IMR-90 (cell line): ENCODE measurements at regions not wholly inside any gene's neighbourhood (a gene's known extent, or its start where the extent isn't known, plus 50 kb on each side); places are given as distances from the start of the nearest gene placed in this dataset.

Experiments used
- ATAC-seq: fragments of 200-7000 bp; cut with Tn5 transposase; 2 replicates; pipeline ENCODE4 v1.9.1; 2020; ENCODE audit warnings: low read depth, mild to moderate bottlenecking, moderate library complexity
- BruUV-seq: library from RNA; stranded (reverse); fragments of 400-500 nt; replicated peaks from 2 replicates; lab custom pipeline; 2021; lab: Mats Ljungman, UMichigan
- CTCF ChIA-PET: fragments of 300-600 bp; formaldehyde crosslinking; extraction: SDS; loops from one replicate; lab custom pipeline; 2021; ENCODE audit warnings: antibody characterized with exemption; lab: Yijun Ruan, JAX
- POLR2A ChIA-PET: fragments of 300-600 bp; sonication (Branson Sonifier 250); formaldehyde crosslinking; loops from one replicate; lab custom pipeline; 2022; ENCODE audit warnings: antibody characterized with exemption; ENCODE audit not compliant: unreplicated experiment; lab: Charles Lee
- DNase-seq: peaks from one replicate; pipeline ENCODE4 v3.0.0; 2013
- H2AFZ ChIP-seq: replicated peaks from 2 replicates; pipeline ENCODE3; 2013; ENCODE audit warnings: low read length, mild to moderate bottlenecking; ENCODE audit not compliant: poor library complexity
- H2AK5ac ChIP-seq: 2 replicates; pipeline ENCODE4 v1.6.1; 2013; ENCODE audit warnings: low read depth, low read length, inconsistent platforms
- H2AK9ac ChIP-seq: replicated peaks from 2 replicates; pipeline ENCODE3; 2013; ENCODE audit warnings: mild to moderate bottlenecking, low read depth, low read length, moderate library complexity; ENCODE audit not compliant: poor library complexity
- H2BK120ac ChIP-seq: 2 replicates; pipeline ENCODE4 v1.6.1; 2013; ENCODE audit warnings: low read depth, low read length, inconsistent platforms
- H2BK15ac ChIP-seq: 3 replicates; pipeline ENCODE4 v1.6.1; 2013; ENCODE audit warnings: low read depth, low read length, inconsistent platforms
- H2BK20ac ChIP-seq: 2 replicates; pipeline ENCODE4 v1.6.1; 2013; ENCODE audit warnings: low read depth, mild to moderate bottlenecking, inconsistent platforms, low read length, moderate library complexity
- H2BK5ac ChIP-seq: 2 replicates; pipeline ENCODE4 v1.6.1; 2013; ENCODE audit warnings: mild to moderate bottlenecking, low read depth, low read length, inconsistent platforms; ENCODE audit not compliant: poor library complexity, severe bottlenecking
- H3K14ac ChIP-seq: replicated peaks from 2 replicates; pipeline ENCODE4 v1.6.1; 2013; ENCODE audit warnings: low read depth, low read length, inconsistent platforms
- H3K18ac ChIP-seq: 2 replicates; pipeline ENCODE4 v1.6.1; 2013; ENCODE audit warnings: low read depth, low read length, control low read depth
- H3K23ac ChIP-seq: 2 replicates; pipeline ENCODE4 v1.6.1; 2013; ENCODE audit warnings: low read depth, low read length, inconsistent platforms
- H3K27ac ChIP-seq: 2 replicates; pipeline ENCODE4 v1.5.1; 2013; ENCODE audit warnings: mild to moderate bottlenecking, control low read depth, low read length; ENCODE audit not compliant: insufficient read depth
- H3K27me3 ChIP-seq: 2 replicates; pipeline ENCODE4 v1.6.1; 2013; ENCODE audit warnings: low read length; ENCODE audit not compliant: control insufficient read depth, insufficient read depth
- H3K36me3 ChIP-seq: 2 replicates; pipeline ENCODE4 v1.6.1; 2013; ENCODE audit warnings: low read length, mixed read lengths; ENCODE audit not compliant: control insufficient read depth, insufficient read depth
- H3K4ac ChIP-seq: 2 replicates; pipeline ENCODE4 v1.6.1; 2013; ENCODE audit warnings: low read depth, low read length, inconsistent platforms
- H3K4me1 ChIP-seq: 2 replicates; pipeline ENCODE4 v1.6.1; 2013; ENCODE audit warnings: low read length, mixed read lengths; ENCODE audit not compliant: control insufficient read depth, insufficient read depth
- H3K4me2 ChIP-seq: 2 replicates; pipeline ENCODE4 v1.6.1; 2013; ENCODE audit warnings: low read depth, mild to moderate bottlenecking, control low read depth, low read length, moderate library complexity
- H3K4me3 ChIP-seq: 2 replicates; pipeline ENCODE4 v1.5.1; 2013; ENCODE audit warnings: low read depth, mild to moderate bottlenecking, control low read depth, low read length, moderate library complexity; ENCODE audit not compliant: insufficient read depth
- H3K56ac ChIP-seq: 2 replicates; pipeline ENCODE4 v1.6.1; 2013; ENCODE audit warnings: low read length, inconsistent platforms; ENCODE audit not compliant: insufficient read depth; ENCODE audit errors: extremely low read depth
- H3K79me1 ChIP-seq, 2 experiments: 2 replicates each; pipeline ENCODE4 v1.6.1; 2013; ENCODE audit warnings: low read length in 2 of 2, inconsistent platforms in 1 of 2, low read depth in 1 of 2
- H3K9ac ChIP-seq: 2 replicates; pipeline ENCODE4 v1.6.1; 2013; ENCODE audit warnings: low read depth, low read length, control low read depth
- H3K9me1 ChIP-seq: 2 replicates; pipeline ENCODE4 v1.6.1; 2013; ENCODE audit warnings: low read length, inconsistent platforms; ENCODE audit not compliant: insufficient read depth
- H3K9me3 ChIP-seq: 2 replicates; pipeline ENCODE4 v1.6.1; 2013; ENCODE audit warnings: low read length; ENCODE audit not compliant: control insufficient read depth, insufficient read depth
- H4K20me1 ChIP-seq: 2 replicates; pipeline ENCODE4 v1.6.1; 2013; ENCODE audit warnings: low read length, inconsistent platforms; ENCODE audit not compliant: insufficient read depth
- H4K5ac ChIP-seq: 2 replicates; pipeline ENCODE4 v1.6.1; 2013; ENCODE audit warnings: mild to moderate bottlenecking, low read depth, low read length, control low read depth
- H4K8ac ChIP-seq, 2 experiments: 2 replicates each; pipeline ENCODE4 v1.6.1; 2013; ENCODE audit warnings: low read depth in 2 of 2, low read length in 2 of 2, control low read depth in 1 of 2, inconsistent platforms in 1 of 2
- H4K91ac ChIP-seq: 2 replicates; pipeline ENCODE4 v1.6.1; 2013; ENCODE audit warnings: low read depth, low read length, inconsistent platforms; ENCODE audit not compliant: insufficient read depth
- BHLHE40 ChIP-seq: fragments of 150-350 bp; IDR thresholded peaks from 2 replicates; pipeline ENCODE4 v1.6.1; 2016; ENCODE audit warnings: mild to moderate bottlenecking, low read depth, low read length
- CHD1 ChIP-seq: IDR thresholded peaks from 2 replicates; pipeline ENCODE4 v1.6.1; 2012; ENCODE audit warnings: low read depth, low read length, improper control_type of control experiment
- FOS ChIP-seq: fragments of 150-350 bp; IDR thresholded peaks from 2 replicates; pipeline ENCODE4 v1.6.1; 2016; ENCODE audit warnings: low read depth, low read length
- MAFK ChIP-seq: IDR thresholded peaks from 2 replicates; pipeline ENCODE4 v1.6.1; 2012; ENCODE audit warnings: low read depth, low read length, improper control_type of control experiment
- NFE2L2 ChIP-seq: fragments of 150-350 bp; IDR thresholded peaks from 2 replicates; pipeline ENCODE4 v1.6.1; 2016; ENCODE audit warnings: low read depth, mild to moderate bottlenecking, low read length
- RAD21 ChIP-seq: IDR thresholded peaks from 2 replicates; pipeline ENCODE4 v1.6.1; 2012; ENCODE audit warnings: low read length, improper control_type of control experiment
- RCOR1 ChIP-seq: IDR thresholded peaks from 2 replicates; pipeline ENCODE4 v1.6.1; 2012; ENCODE audit warnings: mild to moderate bottlenecking, low read length, improper control_type of control experiment; ENCODE audit not compliant: insufficient replicate concordance
- RFX5 ChIP-seq: IDR thresholded peaks from 2 replicates; pipeline ENCODE4 v1.8.0; 2012; ENCODE audit warnings: low read depth, mild to moderate bottlenecking, low read length, moderate library complexity
- WGBS, 2 experiments: methylation state at CpG; one replicate each; pipeline versions ENCODE4 v1.1.5 to v1.1.7; 2013; ENCODE audit warnings: missing lambda C conversion rate in 2 of 2; ENCODE audit not compliant: insufficient read length in 1 of 2; ENCODE audit errors: extremely low coverage in 2 of 2; 5-methylcytosine and 5-hydroxymethylcytosine counted together
- dilution Hi-C: fragments of 300-500 bp; cut with HindIII; formaldehyde crosslinking; loops from one replicate; pipeline ENCODE4 v1.14.3; 2018; ENCODE audit warnings: low sequenced_read_pairs; ENCODE audit not compliant: unreplicated experiment
- in situ Hi-C: fragments of 300-500 bp; cut with MboI; formaldehyde crosslinking; loops from 3 replicates; pipeline ENCODE4 v1.14.3; 2019; ENCODE audit warnings: low sequenced_read_pairs, inconsistent platforms, mixed read lengths
- intact Hi-C: fragments of 100-400 bp; cut with micrococcal nuclease; formaldehyde crosslinking; loops from 2 replicates; pipeline ENCODE4 v1.10.0; 2022
- TF ChIP-seq, protein P1 (sequence below): fragments of 150-350 bp; IDR thresholded peaks from 2 replicates; pipeline ENCODE4 v1.6.1; 2016; ENCODE audit warnings: low read depth, mild to moderate bottlenecking, low read length, moderate library complexity, borderline replicate concordance
- TF ChIP-seq, protein P2 (sequence below): conservative IDR thresholded peaks from 2 replicates; pipeline ENCODE4 v1.5.1; 2012; ENCODE audit warnings: mild to moderate bottlenecking, low read depth, low read length, improper control_type of control experiment

DNA sequence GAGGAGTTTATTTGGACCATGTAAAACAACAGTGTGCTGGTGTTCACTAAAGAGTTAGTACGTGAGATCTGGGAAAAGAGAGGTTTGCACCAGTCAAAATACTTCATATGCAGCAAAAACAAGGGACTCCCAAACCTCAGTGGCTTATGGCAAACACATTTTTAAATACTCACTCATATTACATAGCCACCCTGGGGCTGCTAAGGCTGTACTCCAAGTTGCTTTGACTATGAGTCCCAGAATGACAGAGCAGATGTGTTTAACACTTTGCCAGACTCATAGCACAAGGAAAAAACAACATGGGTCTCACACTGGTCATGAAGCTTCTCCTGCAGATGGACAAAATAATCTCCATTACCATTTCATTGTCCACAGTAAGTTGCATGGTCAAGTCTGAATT lies 202.8 kb upstream of the GRIA4 start:
- TF ChIP-seq BHLHE40, result no peak
- no peak for TF ChIP-seq RCOR1
- TF ChIP-seq CHD1, result no peak
- TF ChIP-seq RAD21, result no peak
- no peak for TF ChIP-seq FOS
- TF ChIP-seq MAFK, result no peak
- TF ChIP-seq, protein P1, sequence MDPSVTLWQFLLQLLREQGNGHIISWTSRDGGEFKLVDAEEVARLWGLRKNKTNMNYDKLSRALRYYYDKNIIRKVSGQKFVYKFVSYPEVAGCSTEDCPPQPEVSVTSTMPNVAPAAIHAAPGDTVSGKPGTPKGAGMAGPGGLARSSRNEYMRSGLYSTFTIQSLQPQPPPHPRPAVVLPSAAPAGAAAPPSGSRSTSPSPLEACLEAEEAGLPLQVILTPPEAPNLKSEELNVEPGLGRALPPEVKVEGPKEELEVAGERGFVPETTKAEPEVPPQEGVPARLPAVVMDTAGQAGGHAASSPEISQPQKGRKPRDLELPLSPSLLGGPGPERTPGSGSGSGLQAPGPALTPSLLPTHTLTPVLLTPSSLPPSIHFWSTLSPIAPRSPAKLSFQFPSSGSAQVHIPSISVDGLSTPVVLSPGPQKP, result no peak
- TF ChIP-seq RFX5, result no peak
- no peak for TF ChIP-seq NFE2L2
- TF ChIP-seq, protein P2, sequence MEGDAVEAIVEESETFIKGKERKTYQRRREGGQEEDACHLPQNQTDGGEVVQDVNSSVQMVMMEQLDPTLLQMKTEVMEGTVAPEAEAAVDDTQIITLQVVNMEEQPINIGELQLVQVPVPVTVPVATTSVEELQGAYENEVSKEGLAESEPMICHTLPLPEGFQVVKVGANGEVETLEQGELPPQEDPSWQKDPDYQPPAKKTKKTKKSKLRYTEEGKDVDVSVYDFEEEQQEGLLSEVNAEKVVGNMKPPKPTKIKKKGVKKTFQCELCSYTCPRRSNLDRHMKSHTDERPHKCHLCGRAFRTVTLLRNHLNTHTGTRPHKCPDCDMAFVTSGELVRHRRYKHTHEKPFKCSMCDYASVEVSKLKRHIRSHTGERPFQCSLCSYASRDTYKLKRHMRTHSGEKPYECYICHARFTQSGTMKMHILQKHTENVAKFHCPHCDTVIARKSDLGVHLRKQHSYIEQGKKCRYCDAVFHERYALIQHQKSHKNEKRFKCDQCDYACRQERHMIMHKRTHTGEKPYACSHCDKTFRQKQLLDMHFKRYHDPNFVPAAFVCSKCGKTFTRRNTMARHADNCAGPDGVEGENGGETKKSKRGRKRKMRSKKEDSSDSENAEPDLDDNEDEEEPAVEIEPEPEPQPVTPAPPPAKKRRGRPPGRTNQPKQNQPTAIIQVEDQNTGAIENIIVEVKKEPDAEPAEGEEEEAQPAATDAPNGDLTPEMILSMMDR, result no peak
- no CpG with 5 or more reads among the region's 1 CpG for WGBS, 2 experiments
- Histone ChIP-seq H3K4me3 (no peak overlapping the region), H4K5ac (no peak overlapping the region), H3K9me3 (no peaks in the 10 kb centered on the region), H3K56ac (no peak overlapping the region), H3K79me1 (no peaks in the 10 kb centered on the region), H2BK5ac (no peak overlapping the region), H2AK5ac (no peak overlapping the region), H3K4me2 (no peak overlapping the region), H3K4ac (no peak overlapping the region), H3K14ac (no peak overlapping the region), H2BK20ac (no peak overlapping the region), H3K27ac (no peak overlapping the region), H3K18ac (no peak overlapping the region), H2AFZ (no peak overlapping the region), H4K20me1 (no peaks in the 10 kb centered on the region), H3K27me3 (no peaks in the 10 kb centered on the region), H3K23ac (no peak overlapping the region), H3K4me1 (no peaks in the 10 kb centered on the region), H2BK120ac (no peak overlapping the region), H2BK15ac (no peak overlapping the region), H4K8ac (no peak overlapping the region), H4K91ac (no peak overlapping the region), H3K36me3 (no peaks in the 10 kb centered on the region), H3K9ac (no peak overlapping the region), H2AK9ac (no peak overlapping the region), H3K9me1 (no peaks in the 10 kb centered on the region)
- ATAC-seq, result no peak
- DNase-seq, result no peak
- in situ Hi-C loops (no loop called here), intact Hi-C loops (no loop called here), dilution Hi-C loops (no loop called here)
- CTCF ChIA-PET, result no interaction called here
- POLR2A ChIA-PET, result no interaction called here
- BruUV-seq, result no TSS peak
